ENCODE measurements at regions not wholly inside any gene's neighbourhood (a gene's known extent, or its start where the extent isn't known, plus 50 kb on each side); places are given as distances from the start of the nearest gene placed in this dataset.

DNA sequence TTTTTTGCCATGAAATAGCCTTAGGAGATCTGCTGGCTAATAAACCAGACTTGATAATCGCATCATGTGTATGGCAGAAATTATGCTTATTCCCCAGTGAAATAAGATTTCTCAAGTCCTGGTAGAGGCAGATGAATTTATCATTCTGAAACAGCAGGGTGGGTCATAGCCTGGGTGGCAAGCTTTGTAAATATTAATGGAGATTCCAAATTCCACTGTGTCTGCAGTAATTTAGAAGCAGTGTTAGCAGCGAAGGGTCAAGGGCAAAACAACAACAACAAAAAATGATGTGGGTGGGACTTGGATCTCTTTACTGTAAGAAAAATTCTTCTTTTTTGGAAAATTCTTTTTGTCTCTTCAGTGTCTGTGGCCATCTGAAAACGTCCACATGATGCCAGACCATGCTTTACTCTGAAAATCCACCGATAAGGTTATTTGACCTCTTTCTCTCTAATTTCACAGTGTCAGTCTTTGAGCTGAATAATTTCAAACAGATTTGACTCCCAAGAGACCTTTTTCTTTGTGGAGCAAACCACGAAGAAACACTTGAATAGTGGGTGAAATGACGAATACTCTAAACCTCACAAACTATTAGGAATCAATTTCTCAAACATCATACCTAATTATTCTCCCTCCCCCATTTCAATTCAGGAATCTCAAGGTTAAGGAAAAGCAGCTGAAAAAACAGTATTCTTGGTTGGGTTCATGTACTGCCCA is 106.0 kb upstream of the RPS23 start:
- no peak for DNase-seq

DNA sequence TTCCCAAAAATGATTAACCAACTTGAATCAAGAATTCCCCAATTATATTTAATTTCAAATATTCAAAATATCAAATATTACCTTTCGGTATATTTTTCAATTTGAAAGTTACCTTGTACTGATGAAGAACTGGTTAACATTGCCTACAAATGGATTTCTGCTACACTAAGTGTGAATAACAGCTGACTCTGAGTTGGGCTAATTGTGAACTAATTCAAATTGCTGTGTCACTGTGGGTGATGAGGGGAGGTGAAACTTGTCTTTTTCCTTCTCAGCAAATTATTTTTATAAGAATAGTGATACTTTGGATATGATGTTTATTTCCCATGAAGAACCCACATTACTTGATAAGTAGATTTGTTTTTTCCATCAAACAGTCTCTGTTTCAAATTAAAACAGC is 103.4 kb upstream of the RPS23 start:
- DNase-seq: no peak

DNA sequence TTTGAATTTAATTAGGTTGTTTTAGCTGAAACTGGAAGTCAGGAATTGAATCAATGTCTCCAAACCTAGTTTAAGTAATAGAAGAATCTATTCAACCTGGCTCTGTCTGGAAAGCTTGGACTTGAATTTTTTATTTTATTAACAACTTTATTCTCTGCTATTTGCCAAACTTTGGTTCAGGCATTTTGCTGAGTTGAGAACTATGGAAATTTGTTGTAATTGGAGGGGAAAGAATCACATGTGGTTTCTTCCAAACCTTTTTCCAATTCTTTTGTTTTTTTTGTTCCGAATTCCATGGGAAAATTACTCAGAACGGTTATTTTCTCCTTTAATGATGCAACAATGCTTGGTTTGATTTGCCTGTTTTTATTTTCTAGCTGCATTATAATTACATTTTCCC is 98.2 kb upstream of the RPS23 start:
- DNase-seq: no peak

DNA sequence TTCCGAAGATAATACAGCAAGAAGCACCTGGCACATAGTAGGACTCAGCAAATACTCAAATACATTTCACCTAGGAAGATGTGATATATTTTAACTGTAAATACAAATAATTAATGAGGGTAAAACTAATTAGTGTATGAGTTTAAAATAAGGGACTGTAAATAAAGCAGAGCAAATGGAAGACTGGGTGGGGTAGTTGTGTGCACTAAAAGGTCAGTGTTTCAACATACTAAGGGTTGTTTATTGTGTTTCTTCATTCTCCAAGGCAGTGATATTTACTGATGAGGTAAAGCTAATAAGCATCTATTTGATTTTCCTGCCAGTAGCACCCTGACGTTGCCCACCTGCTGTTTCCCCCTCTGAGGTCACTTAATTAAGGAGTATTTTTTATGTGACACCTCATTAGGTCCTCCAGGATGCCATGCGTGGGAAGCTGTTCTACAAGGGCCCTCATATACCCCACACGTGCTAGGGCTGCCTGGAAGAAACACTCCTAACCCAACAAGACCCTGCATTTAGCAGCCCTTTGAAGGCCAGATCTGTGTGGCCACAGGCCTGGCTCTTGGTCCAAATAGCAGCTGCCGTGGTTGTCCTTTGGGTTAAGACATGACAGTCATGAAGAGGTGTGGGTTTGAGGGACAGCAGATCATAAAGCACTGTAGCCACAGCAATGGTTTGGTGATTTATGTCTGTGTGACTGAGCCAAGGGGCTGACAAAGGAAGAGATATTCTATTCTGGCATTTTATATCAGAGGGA is 97.5 kb upstream of the RPS23 start:
- DNase-seq: no peak

DNA sequence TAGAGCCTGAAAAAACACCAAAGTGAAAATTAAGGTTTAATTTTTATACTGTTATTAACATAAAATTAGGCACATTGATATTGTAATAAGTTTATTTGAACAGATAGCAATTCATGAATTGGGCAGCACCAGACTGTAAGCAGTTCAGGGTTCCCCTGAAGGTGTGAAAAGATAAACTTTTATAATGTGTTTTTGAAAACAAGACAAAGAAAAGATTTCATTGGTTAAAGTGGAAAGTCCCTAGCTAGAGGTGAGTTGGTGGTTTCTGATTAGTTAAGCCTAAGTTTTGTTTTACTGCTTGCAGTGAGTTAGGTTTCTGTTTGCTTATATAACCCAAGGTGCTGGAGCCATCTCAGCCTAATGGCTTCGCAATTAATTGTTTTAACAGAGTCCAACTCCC is 96.5 kb upstream of the RPS23 start:
- DNase-seq: no peak

DNA sequence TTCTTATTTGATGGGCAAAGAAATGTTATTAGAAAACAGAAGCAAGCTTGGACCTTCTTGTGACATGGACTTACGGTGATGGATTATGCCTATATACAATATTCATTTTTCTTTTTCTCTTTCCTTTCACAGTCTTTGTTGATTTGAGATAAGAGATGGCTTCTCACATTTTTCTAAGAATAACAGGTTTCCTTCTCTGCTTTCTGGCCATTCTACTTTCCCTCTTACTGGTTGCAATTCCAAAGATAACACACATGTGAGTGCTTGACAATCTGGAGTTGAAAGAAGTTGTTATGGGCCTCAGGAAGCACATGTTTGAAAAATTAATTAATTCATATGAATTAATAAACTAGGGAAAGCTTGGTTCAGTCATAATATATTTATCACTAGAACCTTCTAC is 89.8 kb upstream of the RPS23 start:
- DNase-seq: no peak

DNA sequence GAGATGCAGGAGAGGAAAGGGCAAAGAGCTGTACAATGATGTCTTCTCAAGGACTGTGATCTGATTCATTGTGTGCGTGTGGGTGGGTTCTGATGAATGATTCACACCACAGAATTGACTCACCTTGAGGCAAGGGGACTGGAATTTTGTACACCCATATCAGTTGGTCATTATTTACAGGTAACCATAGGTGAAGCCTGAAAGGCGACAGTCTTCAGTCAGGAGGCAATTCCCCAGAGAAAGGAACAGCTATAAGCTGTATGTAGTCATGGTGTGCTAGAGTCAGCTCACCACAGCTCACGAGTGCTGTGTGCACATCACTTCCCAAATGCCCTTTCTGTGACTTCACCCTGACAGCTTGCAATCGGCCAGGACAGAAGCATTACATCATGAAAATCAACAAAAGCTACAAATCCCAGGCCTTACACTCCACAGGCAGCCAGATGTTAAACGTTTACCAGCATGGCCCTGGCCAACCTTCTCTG is 87.6 kb upstream of the RPS23 start:
- no peak for DNase-seq

DNA sequence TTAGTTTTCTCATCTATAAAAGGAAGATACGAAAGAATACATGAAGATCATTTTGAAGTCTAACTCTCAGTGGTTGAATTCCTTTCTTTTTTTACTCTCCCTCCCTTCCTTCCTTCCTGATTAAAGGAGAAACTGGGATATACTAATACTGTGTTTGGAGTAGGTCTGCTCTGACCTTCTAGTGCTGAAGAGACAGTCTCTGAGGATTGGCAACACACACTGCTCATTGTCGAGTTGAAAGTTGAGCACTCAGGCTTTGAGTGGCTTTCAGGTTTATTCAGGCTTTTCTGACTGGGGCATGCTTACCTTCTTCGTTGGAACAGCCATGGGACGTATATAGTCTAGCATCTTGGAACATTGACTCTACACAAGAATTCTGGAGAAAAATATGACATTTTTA is 86.9 kb upstream of the RPS23 start:
- no peak for DNase-seq

DNA sequence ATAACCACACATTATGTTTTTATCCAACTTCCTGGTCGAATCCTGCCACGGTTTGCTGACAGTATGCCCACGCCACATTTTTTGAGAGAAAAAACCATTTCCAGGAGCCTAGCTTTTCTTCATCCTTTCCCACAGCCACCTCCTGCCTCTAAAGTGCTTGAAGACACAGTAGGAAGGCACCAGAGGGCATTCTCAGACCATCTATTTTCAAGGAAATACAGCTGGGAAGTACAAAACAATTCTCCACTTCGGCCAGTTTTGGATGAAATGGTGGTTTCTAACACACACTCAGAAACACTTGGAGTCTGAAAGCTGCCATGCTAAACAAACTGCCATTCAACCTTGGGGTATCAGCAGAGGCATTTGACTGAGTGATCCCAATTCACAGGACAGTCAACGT is 86.3 kb upstream of the RPS23 start:
- DNase-seq: no peak

DNA sequence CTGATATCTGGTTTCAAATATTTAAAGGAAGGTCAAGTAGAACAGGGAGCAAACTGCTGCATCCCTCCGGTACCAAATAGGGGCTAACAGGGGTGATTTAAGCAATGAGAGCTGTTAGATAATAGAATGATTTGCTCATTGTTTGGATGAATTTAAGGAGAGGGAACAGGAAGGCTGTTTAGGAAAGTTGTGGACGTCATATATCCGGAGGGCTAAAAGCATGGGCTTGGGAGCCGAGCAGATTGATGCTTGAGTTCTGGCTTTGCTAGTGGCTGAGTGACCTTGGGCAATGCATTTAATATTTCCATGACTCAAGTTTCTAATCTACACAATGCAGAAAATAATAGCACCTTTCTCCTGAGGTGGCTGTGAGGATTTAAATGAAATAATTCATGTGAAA is 85.4 kb upstream of the RPS23 start:
- no peak for DNase-seq

DNA sequence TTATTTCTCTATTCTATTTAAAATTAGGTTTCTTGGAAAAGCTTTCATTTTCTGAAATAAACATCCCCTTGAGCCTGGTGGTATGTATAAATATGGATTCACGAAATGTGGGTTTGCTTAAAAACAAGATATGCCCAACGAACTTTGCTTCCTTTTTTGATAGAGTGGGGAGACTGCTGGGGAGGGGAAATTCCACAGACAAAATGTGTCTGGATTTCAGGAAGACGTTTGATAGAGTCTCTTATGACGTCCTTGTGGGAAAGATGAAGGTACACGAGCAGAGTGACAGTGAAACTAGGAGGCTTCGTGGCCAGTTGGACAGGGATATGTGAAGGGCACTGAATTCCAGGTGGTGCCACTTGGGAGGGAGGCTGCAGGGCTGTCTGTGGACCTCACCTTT is 84.5 kb upstream of the RPS23 start:
- no peak for DNase-seq

DNA sequence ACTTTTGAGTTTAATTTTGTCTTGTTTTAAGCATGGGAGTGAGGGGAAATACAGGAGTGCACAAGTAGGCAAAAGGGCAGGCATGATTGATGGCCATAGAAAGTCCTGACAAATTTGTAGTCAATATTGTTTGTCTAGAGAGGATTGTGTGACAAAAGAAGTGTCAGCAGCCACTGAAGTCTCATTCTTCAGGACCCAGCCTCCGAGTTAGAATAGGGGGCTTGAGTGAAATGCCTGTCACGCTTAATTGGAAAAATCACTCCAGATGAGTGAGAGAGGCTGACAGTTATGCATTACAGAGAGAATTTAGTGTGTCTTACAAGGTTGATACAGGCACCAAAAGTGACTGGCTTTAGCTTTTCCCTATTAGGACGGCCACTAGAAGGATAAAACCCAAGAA is 81.9 kb upstream of the RPS23 start:
- DNase-seq: no peak

DNA sequence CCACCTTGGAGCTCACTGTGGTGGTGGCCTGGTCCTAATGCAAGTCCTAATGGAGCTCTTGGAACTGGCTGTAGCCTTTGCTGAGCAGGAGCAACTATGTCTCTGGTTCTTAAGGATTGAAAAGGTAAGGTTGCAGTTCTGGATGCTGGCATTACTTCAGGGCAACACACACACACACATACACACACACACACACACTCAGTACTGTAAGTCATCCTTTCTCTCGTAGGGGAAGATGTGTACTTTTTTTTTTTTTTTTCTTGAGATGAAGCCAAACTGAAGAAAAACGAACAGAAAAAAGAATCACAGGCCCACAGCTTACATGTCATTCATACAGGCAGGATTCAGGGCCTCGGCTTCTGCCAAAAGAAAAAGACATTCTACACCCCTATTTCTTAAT is 81.1 kb upstream of the RPS23 start:
- DNase-seq: no peak

DNA sequence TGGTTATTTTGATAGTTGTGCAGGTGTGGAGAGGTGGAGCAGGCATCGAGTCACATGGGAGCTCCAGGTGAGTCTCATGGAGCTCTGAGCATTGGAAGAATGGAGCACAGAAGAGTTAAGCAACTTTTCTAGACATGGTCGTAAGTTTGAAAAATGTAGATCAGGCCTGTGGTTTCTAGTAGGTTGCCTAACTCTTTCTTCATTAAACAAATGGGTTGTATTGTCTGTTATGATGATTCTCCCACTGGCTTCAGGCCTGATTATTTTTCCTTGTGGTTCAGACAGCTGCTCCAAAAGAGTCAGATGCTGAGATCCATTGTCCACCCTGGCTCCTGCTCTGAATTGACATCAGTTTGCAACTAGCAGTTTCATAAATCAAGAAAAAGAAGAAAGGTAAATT is 80.3 kb upstream of the RPS23 start:
- no peak for DNase-seq

DNA sequence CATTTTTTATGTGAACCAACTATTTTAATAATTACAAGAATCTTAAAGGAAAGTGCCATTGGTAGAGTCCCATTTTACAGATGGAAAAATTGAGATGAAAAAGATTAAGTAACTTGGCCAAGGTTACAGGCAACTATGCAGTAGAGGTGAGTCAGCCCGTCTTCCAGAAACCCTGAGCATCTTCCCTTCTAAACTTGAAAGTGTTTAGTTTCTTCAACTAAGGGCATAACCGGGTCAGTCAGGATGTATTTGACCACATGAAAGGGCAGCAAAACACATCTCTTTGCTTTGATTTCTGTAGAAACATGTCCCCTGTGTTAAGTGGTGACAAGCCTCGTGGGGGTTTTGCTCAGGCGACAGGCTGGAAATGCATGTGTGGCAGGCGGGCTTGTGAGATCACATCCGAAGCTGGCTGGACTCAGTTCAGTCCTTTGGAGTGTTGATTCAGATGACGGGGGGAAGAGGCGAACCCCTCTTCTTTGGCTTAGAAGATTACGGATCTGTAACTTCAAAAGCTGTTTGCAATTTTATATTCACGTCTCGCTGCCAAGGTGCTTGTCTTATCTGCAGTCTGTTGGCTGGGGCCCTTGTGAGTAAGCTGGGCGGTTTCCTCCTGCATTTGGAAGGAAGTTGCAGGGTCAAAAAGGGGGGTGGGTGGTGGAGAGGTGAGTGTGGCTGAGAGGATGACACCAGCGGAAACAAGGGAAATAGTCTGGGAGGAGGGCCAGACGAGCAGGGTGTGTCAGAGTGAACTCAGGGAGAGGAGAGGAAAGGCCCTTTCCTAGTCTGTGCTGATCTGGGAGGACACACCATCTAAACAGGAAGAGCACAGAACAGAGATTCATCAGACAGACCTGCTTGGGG is 78.9 kb upstream of the RPS23 start:
- DNase-seq: no peak

DNA sequence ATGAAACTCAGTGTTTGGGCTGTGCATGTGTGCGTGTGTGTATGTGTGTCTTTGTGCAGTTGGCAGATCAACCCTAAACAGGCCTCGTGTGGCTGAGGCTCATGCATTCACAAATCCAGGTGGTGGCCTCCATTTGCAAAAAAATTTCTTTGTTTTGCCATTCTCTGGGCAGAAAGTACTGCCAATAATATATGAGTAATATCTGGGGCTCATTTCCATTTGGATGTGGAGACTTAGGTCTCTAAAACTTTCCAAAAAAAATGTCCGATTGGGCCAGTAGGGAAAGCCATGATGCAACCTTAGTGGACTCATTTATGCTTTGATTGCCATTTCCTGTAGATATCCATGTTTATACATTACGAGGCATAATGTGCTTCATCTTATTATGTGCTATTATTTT is 77.9 kb upstream of the RPS23 start:
- no peak for DNase-seq

DNA sequence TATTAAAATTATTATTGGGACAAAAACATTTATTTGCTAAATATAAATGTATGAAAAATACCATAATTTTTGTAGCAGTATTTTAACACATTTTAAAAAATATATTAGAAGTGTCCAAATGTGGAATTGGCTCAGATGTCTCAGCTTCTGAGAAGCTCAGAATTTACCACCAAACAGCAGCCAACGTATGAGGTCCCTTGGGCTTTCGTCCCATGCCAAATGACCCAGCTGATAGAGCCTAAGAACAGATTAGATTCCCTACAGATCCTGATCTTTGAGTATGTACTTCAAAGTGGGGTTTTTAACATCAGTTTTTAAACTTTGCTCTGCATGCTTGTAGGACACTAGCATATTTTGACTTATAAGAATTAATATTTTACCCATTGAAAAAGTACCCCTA is 77.3 kb upstream of the RPS23 start:
- no peak for DNase-seq

DNA sequence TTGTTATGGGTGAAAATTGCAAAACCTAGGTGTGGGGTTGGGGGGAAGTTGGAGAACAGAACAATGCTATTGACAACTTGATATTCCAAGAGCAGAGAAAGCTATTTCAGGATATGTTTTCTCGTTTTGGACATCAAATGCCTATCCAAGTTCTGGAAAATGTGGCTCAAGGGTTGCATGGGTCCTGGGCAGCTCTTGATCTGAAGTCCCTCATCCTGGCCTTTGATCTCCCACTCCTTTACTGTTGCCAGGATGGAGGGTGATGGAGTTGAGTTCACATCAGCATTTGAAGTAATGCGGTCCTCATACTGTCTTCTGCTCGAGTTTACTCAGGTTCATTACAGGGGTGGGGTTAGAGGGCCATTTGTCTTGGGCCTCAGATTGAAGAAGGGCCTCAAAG is 76.9 kb upstream of the RPS23 start:
- no peak for DNase-seq

DNA sequence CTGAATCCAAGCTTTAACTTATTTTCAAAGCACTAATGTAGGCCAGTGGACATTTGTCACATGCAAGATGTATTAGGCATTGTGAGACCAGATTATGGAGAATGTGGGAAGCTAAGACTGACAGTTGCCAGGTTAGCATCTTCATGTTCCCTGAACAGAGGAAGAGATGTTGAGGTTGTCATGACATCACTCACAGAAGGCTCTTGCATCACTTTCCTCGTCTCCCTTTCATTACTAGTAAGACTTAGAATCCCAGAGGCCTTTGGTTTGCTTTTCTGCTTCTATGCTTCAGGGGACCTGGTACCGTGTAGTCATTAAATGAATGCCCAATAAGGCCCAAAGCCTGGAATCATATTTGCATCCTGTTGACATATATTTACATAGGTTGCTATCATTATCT is 76.4 kb upstream of the RPS23 start:
- no peak for DNase-seq

DNA sequence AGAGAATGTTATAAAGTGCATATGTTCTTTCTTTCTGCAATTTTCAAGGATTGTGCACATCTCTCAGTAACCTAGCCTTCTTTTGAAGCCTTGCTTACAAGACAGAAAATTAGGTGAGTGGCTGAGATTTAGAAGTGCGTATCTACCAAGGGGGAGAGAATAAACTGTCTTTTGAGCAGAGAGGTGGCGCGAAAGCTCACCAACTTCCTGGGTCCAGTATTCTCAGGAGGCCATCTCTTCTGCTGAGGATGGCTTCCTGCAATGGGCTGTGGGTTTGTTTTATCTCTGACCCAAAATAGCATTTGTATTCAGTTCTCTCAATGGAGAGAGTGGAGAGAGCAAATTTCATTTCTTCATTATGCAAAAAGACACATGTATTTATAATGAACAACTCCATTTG is 75.4 kb upstream of the RPS23 start:
- DNase-seq: no peak

DNA sequence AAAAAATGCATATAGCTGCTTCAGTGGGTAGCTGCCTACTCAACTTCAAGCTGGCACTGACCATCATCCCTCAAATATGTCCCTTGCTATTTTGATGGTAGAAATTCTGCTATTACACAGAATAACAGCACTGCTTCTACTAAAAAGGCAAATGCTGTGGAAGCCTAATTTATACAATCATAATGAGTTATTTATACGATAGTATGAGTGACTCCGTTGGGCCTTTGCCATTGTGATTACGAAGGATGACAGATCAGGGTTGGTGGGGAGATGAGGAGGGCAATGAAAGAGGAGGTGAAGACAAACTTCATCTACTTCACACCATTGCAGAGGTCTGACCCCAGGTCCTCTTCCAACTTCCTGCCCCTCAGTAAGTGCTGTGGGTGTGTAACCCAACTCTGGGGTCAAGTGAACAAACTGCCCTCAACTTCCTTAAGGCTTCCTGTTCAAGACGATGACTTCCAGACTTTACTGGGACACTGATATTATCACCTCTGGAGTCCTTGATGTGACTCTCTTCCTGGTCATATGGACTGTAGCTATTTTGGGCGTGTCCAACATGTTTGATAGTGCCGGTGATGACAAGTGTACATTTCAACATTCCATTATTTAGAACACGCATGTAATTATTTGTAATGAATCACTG is 74.1 kb upstream of the RPS23 start:
- DNase-seq: no peak

DNA sequence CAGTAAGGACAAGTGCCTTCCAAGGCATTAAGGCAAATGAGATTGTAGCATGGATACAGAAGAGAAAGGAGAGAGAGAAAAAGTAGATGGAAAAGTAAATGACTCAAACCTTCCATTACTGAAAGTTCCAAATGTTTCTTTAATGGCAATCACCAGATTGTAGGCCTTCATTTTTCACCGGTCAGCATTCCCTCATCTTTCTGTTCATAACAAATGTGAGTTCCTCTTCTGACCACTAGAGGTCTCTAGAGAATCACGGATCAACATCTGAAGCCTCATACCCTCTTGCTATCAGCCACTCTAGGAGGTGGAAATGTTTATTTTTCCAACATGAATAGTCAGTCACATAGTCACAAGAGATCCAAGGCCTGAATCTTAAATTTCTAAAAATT is 73.6 kb upstream of the RPS23 start:
- no peak for DNase-seq

DNA sequence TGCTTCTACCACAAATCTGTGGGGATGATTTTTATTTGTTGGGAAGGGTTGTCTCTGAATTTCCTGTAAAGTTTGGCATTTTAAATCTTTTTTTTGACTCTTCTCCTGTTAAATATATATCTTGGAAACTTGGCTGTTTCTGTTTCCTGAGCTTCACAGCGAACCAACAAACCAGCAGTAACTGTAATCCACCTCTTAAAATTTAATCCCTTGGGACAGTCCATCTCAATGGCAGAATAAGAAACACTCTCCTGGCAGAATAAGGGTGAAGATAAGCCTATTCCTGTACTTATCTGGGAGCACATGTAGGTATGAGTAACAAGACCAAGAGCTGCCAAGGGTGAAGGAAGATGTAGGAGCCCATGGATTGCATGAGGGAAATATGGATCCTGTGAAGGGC is 73.1 kb upstream of the RPS23 start:
- DNase-seq: no peak

Data from NCI-H524 treated with DMSO at 0.1 percent for 48 hours (cell line).